ENCODE measurements at regions not wholly inside any gene's neighbourhood (a gene's known extent, or its start where the extent isn't known, plus 50 kb on each side); places are given as distances from the start of the nearest gene placed in this dataset.

- TF ChIP-seq CTCF (IDR thresholded peaks at IDR 0.05) (no peak), POLR2A (IDR thresholded peaks at IDR 0.05) (no peak)
Measured at GRCh38 chr11:19359221-19360000, 118.7 kb upstream of the E2F8 start.
